Bronchial epithelial cell (primary cell): ENCODE measurements at regions not wholly inside any gene's neighbourhood (a gene's known extent, or its start where the extent isn't known, plus 50 kb on each side); places are given as distances from the start of the nearest gene placed in this dataset.
A peak's percentile ranks its signal among the peaks of the same experiment; 100 is the strongest.

Experiments
- DNase-seq: peaks from one replicate; pipeline ENCODE4 v3.0.0-alpha.2; 2010; ENCODE audit warnings: low read depth
- FAIRE-seq: peaks from 2 replicates; lab custom pipeline; 2011; peaks lifted over from hg19 to GRCh38; lab: Jason Lieb, UNC
- H3K27me3 ChIP-seq: 2 replicates; pipeline ENCODE4 v1.5.1; 2011; ENCODE audit warnings: low read length; ENCODE audit not compliant: control insufficient read depth, insufficient read depth
- H3K36me3 ChIP-seq: 2 replicates; pipeline ENCODE4 v1.5.1; 2011; ENCODE audit warnings: low read length; ENCODE audit not compliant: control insufficient read depth, insufficient read depth
- H3K4me3 ChIP-seq: 2 replicates; pipeline ENCODE4 v1.5.1; 2011; ENCODE audit warnings: mild to moderate bottlenecking, low read depth, low read length, control low read depth
- CTCF ChIP-seq: IDR thresholded peaks from 2 replicates; pipeline ENCODE4 v1.5.1; 2011; ENCODE audit warnings: mild to moderate bottlenecking, moderate library complexity, low read length, control low read depth, inconsistent platforms; ENCODE audit not compliant: insufficient read depth, severe bottlenecking

- FAIRE-seq, result no peak
- H3K36me3 ChIP-seq, result no peaks in the 10 kb centered on the region
- no peak for TF ChIP-seq CTCF
- DNase-seq, result no peak
- no peaks in the 10 kb centered on the region for H3K27me3 ChIP-seq
- no peak overlapping the region for H3K4me3 ChIP-seq
Measured at GRCh38 chr13:90577726-90578125, 769.8 kb upstream of the MIR17HG start.

- FAIRE-seq, result no peak
- TF ChIP-seq CTCF, result no peak
- DNase-seq, result no peak
- Histone ChIP-seq H3K36me3 (no peaks in the 10 kb centered on the region), H3K4me3 (no peak overlapping the region), H3K27me3 (no peaks in the 10 kb centered on the region)
Measured at GRCh38 chr13:90585392-90585791, 762.1 kb upstream of the MIR17HG start.

GRCh38 chr13:90591260-90591926, 756.1 kb upstream of the MIR17HG start:
- FAIRE-seq, result no peak
- Histone ChIP-seq H3K4me3 (no peak overlapping the region), H3K27me3 (no peaks in the 10 kb centered on the region), H3K36me3 (no peaks in the 10 kb centered on the region)
- TF ChIP-seq CTCF, result no peak
- DNase-seq, result peak; percentile 55

GRCh38 chr13:90591927-90592268, 755.6 kb upstream of the MIR17HG start:
- Histone ChIP-seq H3K27me3 (no peaks in the 10 kb centered on the region), H3K4me3 (no peak overlapping the region), H3K36me3 (no peaks in the 10 kb centered on the region)
- FAIRE-seq (no peak), DNase-seq (peak; percentile 38)
- TF ChIP-seq CTCF, result no peak

- no peaks in the 10 kb centered on the region for H3K27me3 ChIP-seq
- DNase-seq (no peak), FAIRE-seq (no peak)
- no peaks in the 10 kb centered on the region for H3K36me3 ChIP-seq
- no peak for TF ChIP-seq CTCF
- H3K4me3 ChIP-seq, result no peak overlapping the region
Measured at GRCh38 chr13:90592943-90593342, 754.5 kb upstream of the MIR17HG start.

GRCh38 chr13:90594681-90595080, 752.8 kb upstream of the MIR17HG start:
- DNase-seq (peak; percentile 96), FAIRE-seq (peak; percentile 23)
- Histone ChIP-seq H3K4me3 (no peak overlapping the region), H3K27me3 (no peaks in the 10 kb centered on the region), H3K36me3 (no peaks in the 10 kb centered on the region)
- TF ChIP-seq CTCF, result no peak
